HG03025 (cell line): ENCODE measurements at regions not wholly inside any gene's neighbourhood (a gene's known extent, or its start where the extent isn't known, plus 50 kb on each side); places are given as distances from the start of the nearest gene placed in this dataset.

Source experiments
- ATAC-seq: cut with Tn5 transposase; IDR thresholded peaks from one replicate; pipeline ENCODE4 v1.9.1; 2021; ENCODE audit warnings: mild to moderate bottlenecking, moderate library complexity; ENCODE audit not compliant: unreplicated experiment, low FRiP score

GRCh38 chr14:35991356-35991755 lies 165.2 kb downstream of the BRMS1L start:
- no peak for ATAC-seq

GRCh38 chr14:35989736-35990135 lies 163.6 kb downstream of the BRMS1L start:
- ATAC-seq, result no peak

GRCh38 chr14:35988972-35989690 lies 163.0 kb downstream of the BRMS1L start:
- ATAC-seq, result no peak

- no peak for ATAC-seq
Observed at GRCh38 chr14:35988550-35988949, 162.4 kb downstream of the BRMS1L start.

- no peak for ATAC-seq
Observed at GRCh38 chr14:35987731-35988130, 161.6 kb downstream of the BRMS1L start.

- peak; percentile 63 for ATAC-seq
Observed at GRCh38 chr14:35986219-35986573, 160.1 kb downstream of the BRMS1L start.

- ATAC-seq, result no peak
Observed at GRCh38 chr14:35985474-35986218, 159.5 kb downstream of the BRMS1L start.

- ATAC-seq, result no peak
Observed at GRCh38 chr14:35979531-35979930, 153.4 kb downstream of the BRMS1L start.

GRCh38 chr14:35978561-35978960 lies 152.4 kb downstream of the BRMS1L start:
- no peak for ATAC-seq

- ATAC-seq, result no peak
Observed at GRCh38 chr14:35975814-35976213, 149.7 kb downstream of the BRMS1L start.

- ATAC-seq, result no peak
Observed at GRCh38 chr14:35973770-35974169, 147.6 kb downstream of the BRMS1L start.

GRCh38 chr14:35971965-35972630 lies 146.0 kb downstream of the BRMS1L start:
- ATAC-seq, result no peak

- no peak for ATAC-seq
Observed at GRCh38 chr14:35969310-35969709, 143.2 kb downstream of the BRMS1L start.

- no peak for ATAC-seq
Observed at GRCh38 chr14:35965400-35965799, 139.3 kb downstream of the BRMS1L start.

GRCh38 chr14:35964697-35965286 lies 138.7 kb downstream of the BRMS1L start:
- no peak for ATAC-seq

GRCh38 chr14:35963209-35963608 lies 137.1 kb downstream of the BRMS1L start:
- ATAC-seq, result no peak

- ATAC-seq, result no peak
Observed at GRCh38 chr14:35961697-35962274, 135.6 kb downstream of the BRMS1L start.

- ATAC-seq, result no peak
Observed at GRCh38 chr14:35959835-35960234, 133.7 kb downstream of the BRMS1L start.

- no peak for ATAC-seq
Observed at GRCh38 chr14:35958499-35958898, 132.4 kb downstream of the BRMS1L start.

- no peak for ATAC-seq
Observed at GRCh38 chr14:35956376-35957085, 130.4 kb downstream of the BRMS1L start.
